HCT116 (cell line): ENCODE measurements at regions not wholly inside any gene's neighbourhood (a gene's known extent, or its start where the extent isn't known, plus 50 kb on each side); places are given as distances from the start of the nearest gene placed in this dataset.

ENCODE experiments used
- ATAC-seq: fragments of 200-7000 bp; cut with Tn5 transposase; 2 replicates; pipeline ENCODE4 v1.9.1; 2020; ENCODE audit warnings: mild to moderate bottlenecking, moderate library complexity
- BruUV-seq: library from RNA; stranded (reverse); fragments of 400-500 nt; replicated peaks from 2 replicates; lab custom pipeline; 2021; lab: Mats Ljungman, UMichigan
- CTCF ChIA-PET: fragments of 300-600 bp; sonication (Branson Sonifier 250); formaldehyde crosslinking; loops from one replicate; lab custom pipeline; 2021; ENCODE audit warnings: antibody characterized with exemption; lab: Charles Lee
- POLR2A ChIA-PET: fragments of 300-600, 350-600 bp; sonication (Branson Sonifier 250); formaldehyde crosslinking; loops from one replicate; lab custom pipeline; 2021; ENCODE audit warnings: antibody characterized with exemption; lab: Charles Lee
- RAD21 ChIA-PET, 2 experiments: fragments of 300-600 bp; sonication (Branson Sonifier 250); formaldehyde crosslinking; loops; one replicate each; lab custom pipeline; 2023; ENCODE audit warnings: low total read pairs in 2 of 2; ENCODE audit not compliant: uncharacterized antibody in 2 of 2, unreplicated experiment in 2 of 2, low non-redundant PET in 1 of 2; lab: Charles Lee
- DNase-seq: peaks from one replicate; pipeline ENCODE4 v3.0.0-alpha.2; 2010; ENCODE audit warnings: low read depth, low spot score
- H2AFZ ChIP-seq: fragments of 200-600 bp; shearing (Covaris generic), sonication (generic); 2 replicates; pipeline ENCODE4 v1.6.1; 2017; ENCODE audit warnings: low read depth, mixed run types, mixed read lengths, antibody characterized with exemption, low read length; ENCODE audit not compliant: poor library complexity, severe bottlenecking
- H3K27ac ChIP-seq: 2 replicates; pipeline ENCODE4 v1.5.1; 2012; ENCODE audit warnings: low read depth, low read length
- H3K27me3 ChIP-seq: fragments of 200-600 bp; sonication (generic); 2 replicates; pipeline ENCODE4 v1.6.1; 2016; ENCODE audit warnings: mixed run types, low read length, mixed read lengths; ENCODE audit not compliant: insufficient read depth
- H3K36me3 ChIP-seq, 2 experiments: fragments of 200-500 bp in 1 of 2; fragments of 200-600 bp in 1 of 2; sonication (Bioruptor generic) in 1 of 2; sonication (generic) in 1 of 2; 2 replicates each; pipeline versions ENCODE4 v1.5.1 to v1.6.1; 2014 to 2016; ENCODE audit warnings: low read length in 2 of 2, inconsistent platforms in 1 of 2, mixed read lengths in 1 of 2, mixed run types in 1 of 2; ENCODE audit not compliant: insufficient read depth in 2 of 2, control insufficient read depth in 1 of 2
- H3K4me1 ChIP-seq, 2 experiments: fragments of 200-600 bp in 1 of 2; sonication (generic) in 1 of 2; 2 replicates each; pipeline versions ENCODE4 v1.5.1 to v1.6.1; 2012 to 2017; ENCODE audit warnings: low read length in 2 of 2, inconsistent platforms in 1 of 2, mild to moderate bottlenecking in 1 of 2, mixed read lengths in 1 of 2, mixed run types in 1 of 2, moderate library complexity in 1 of 2; ENCODE audit not compliant: insufficient read depth in 2 of 2, control insufficient read depth in 1 of 2
- H3K4me2 ChIP-seq: fragments of 200-600 bp; sonication (generic); 2 replicates; pipeline ENCODE4 v1.6.1; 2017; ENCODE audit warnings: mixed run types, low read length, mixed read lengths
- H3K4me3 ChIP-seq, 2 experiments: fragments of 200-600 bp in 1 of 2; sonication (generic) in 1 of 2; replicated peaks in 1 of 2; 2 replicates each; pipeline ENCODE4 v1.5.1; 2011 to 2016; ENCODE audit warnings: low read length in 2 of 2, control low read depth in 1 of 2, low read depth in 1 of 2, mild to moderate bottlenecking in 1 of 2, mixed read lengths in 1 of 2, mixed run types in 1 of 2
- H3K79me2 ChIP-seq: fragments of 200-600 bp; sonication (generic); 2 replicates; pipeline ENCODE4 v1.6.1; 2017; ENCODE audit warnings: mild to moderate bottlenecking, mixed run types, low read length, moderate library complexity, mixed read lengths; ENCODE audit not compliant: insufficient read depth
- H3K9ac ChIP-seq: fragments of 200-600 bp; sonication (generic); 2 replicates; pipeline ENCODE4 v1.6.1; 2016; ENCODE audit warnings: low read length, mixed read lengths
- H3K9me2 ChIP-seq: fragments of 200-600 bp; sonication (generic), shearing (Covaris generic); 2 replicates; pipeline ENCODE4 v1.6.1; 2017; ENCODE audit warnings: mixed run types, mild to moderate bottlenecking, moderate library complexity; ENCODE audit not compliant: insufficient read depth
- H3K9me3 ChIP-seq, 2 experiments: fragments of 200-500 bp in 1 of 2; fragments of 200-600 bp in 1 of 2; sonication (Bioruptor generic) in 1 of 2; sonication (generic) in 1 of 2; 2 replicates each; pipeline ENCODE4 v1.6.1; 2014 to 2017; ENCODE audit warnings: low read length in 2 of 2, mixed read lengths in 2 of 2, inconsistent platforms in 1 of 2, low read depth in 1 of 2, mild to moderate bottlenecking in 1 of 2, mixed run types in 1 of 2, moderate library complexity in 1 of 2; ENCODE audit not compliant: control insufficient read depth in 1 of 2, insufficient read depth in 1 of 2
- H4K20me1 ChIP-seq: fragments of 200-600 bp; sonication (generic), shearing (Covaris generic); 2 replicates; pipeline ENCODE4 v1.6.1; 2017; ENCODE audit warnings: mixed run types, mild to moderate bottlenecking, moderate library complexity; ENCODE audit not compliant: insufficient read depth
- CBX3 ChIP-seq: IDR thresholded peaks from 2 replicates; pipeline ENCODE4 v1.6.1; 2012; ENCODE audit warnings: low read depth
- CTCF ChIP-seq, 3 experiments: fragments of 200-600 bp in 1 of 3; sonication (generic) in 1 of 3; IDR thresholded peaks in 2 of 3; conservative IDR thresholded peaks in 1 of 3; 2 replicates each; pipeline ENCODE4 v1.5.1; 2012 to 2017; ENCODE audit warnings: low read depth in 2 of 3, low read length in 2 of 3, antibody characterized with exemption in 1 of 3, borderline replicate concordance in 1 of 3, control low read depth in 1 of 3, mild to moderate bottlenecking in 1 of 3, mixed read lengths in 1 of 3, mixed run types in 1 of 3, moderate library complexity in 1 of 3; ENCODE audit not compliant: insufficient read depth in 1 of 3
- EGR1 ChIP-seq: IDR thresholded peaks from 2 replicates; pipeline ENCODE4 v1.6.1; 2012; ENCODE audit warnings: low read depth
- ELF1 ChIP-seq: IDR thresholded peaks from 2 replicates; pipeline ENCODE4 v1.6.1; 2012; ENCODE audit warnings: low read depth, borderline replicate concordance
- EZH2 ChIP-seq: fragments of 200-600 bp; sonication (generic); IDR thresholded peaks from 2 replicates; pipeline ENCODE4 v1.6.1; 2017; ENCODE audit warnings: antibody characterized with exemption, mixed run types
- JUND ChIP-seq: IDR thresholded peaks from 2 replicates; pipeline ENCODE4 v1.6.1; 2012
- MAX ChIP-seq: IDR thresholded peaks from 2 replicates; pipeline ENCODE4 v1.6.1; 2012
- POLR2A ChIP-seq: IDR thresholded peaks from 2 replicates; pipeline ENCODE4 v1.7.0; 2011; ENCODE audit warnings: borderline replicate concordance; ENCODE audit not compliant: insufficient read depth, insufficient read length; ENCODE audit errors: extremely low read depth
- POLR2AphosphoS5 ChIP-seq: IDR thresholded peaks from 2 replicates; pipeline ENCODE4 v1.6.1; 2011; ENCODE audit warnings: mild to moderate bottlenecking, low read depth, low read length, moderate library complexity
- REST ChIP-seq: IDR thresholded peaks from 2 replicates; pipeline ENCODE4 v1.6.1; 2012; ENCODE audit warnings: low read depth
- SIN3A ChIP-seq: IDR thresholded peaks from 2 replicates; pipeline ENCODE4 v1.6.1; 2012; ENCODE audit warnings: low read depth
- SP1 ChIP-seq: IDR thresholded peaks from 2 replicates; pipeline ENCODE4 v1.6.1; 2012; ENCODE audit warnings: low read depth
- SRF ChIP-seq: IDR thresholded peaks from 2 replicates; pipeline ENCODE4 v1.6.1; 2012; ENCODE audit warnings: low read depth
- ZBTB33 ChIP-seq: IDR thresholded peaks from 2 replicates; pipeline ENCODE4 v1.6.1; 2011; ENCODE audit warnings: mild to moderate bottlenecking, low read length, moderate library complexity; ENCODE audit not compliant: insufficient replicate concordance; ENCODE audit errors: extremely low read depth
- ZFX ChIP-seq: fragments of 450-650 bp; IDR thresholded peaks from 2 replicates; pipeline ENCODE4 v1.6.1; 2017
- ZNF274 ChIP-seq: fragments of 200-500 bp; sonication (Bioruptor generic); IDR thresholded peaks from 2 replicates; pipeline ENCODE4 v1.6.1; 2014; ENCODE audit warnings: mild to moderate bottlenecking, low read depth, low read length, inconsistent platforms
- intact Hi-C: fragments of 100-400 bp; cut with micrococcal nuclease; formaldehyde crosslinking; loops from 2 replicates; pipeline ENCODE4 v1.10.0; 2022

- no peak for ATAC-seq
These were observed 126.2 kb upstream of the SSTR4 start for GRCh38 chr20:22908944-22909343.

More at GRCh38 chr20:22908944-22909343, 126.2 kb upstream of the SSTR4 start:
- Histone ChIP-seq H3K27me3 (peaks cover 38% of the 10 kb centered on the region; the same call in 1 of the 2 replicates), H3K79me2 (no peaks in the 10 kb centered on the region), H3K4me2 (no peak overlapping the region), H3K9me2 (no peaks in the 10 kb centered on the region), H3K4me3 (no peak overlapping the region), H4K20me1 (no peaks in the 10 kb centered on the region), H3K9me3 (no peaks in the 10 kb centered on the region), H2AFZ (no peak overlapping the region), H3K4me1 (no peaks in the 10 kb centered on the region), H3K9ac (no peak overlapping the region), H3K27ac (no peak overlapping the region), H3K36me3 (no peaks in the 10 kb centered on the region)
- no peak for DNase-seq
- no peak for TF ChIP-seq MAX
- TF ChIP-seq CTCF (IDR thresholded peaks at IDR 0.05 in 2 of 3, conservative IDR thresholded peaks at IDR 0.05 in 1 of 3; ENCODE audit: borderline replicate concordance in 1 of 3, insufficient read depth in 1 of 3, low read depth in 2 of 3, low read length in 2 of 3): no peak
- no peak for TF ChIP-seq POLR2AphosphoS5
- TF ChIP-seq SRF: no peak
- TF ChIP-seq JUND: no peak
- no peak for TF ChIP-seq ZNF274
- no peak for TF ChIP-seq SIN3A
- no peak for TF ChIP-seq ELF1
- no peak for TF ChIP-seq SP1
- no peak for TF ChIP-seq EGR1
- TF ChIP-seq CBX3: no peak
- TF ChIP-seq REST: no peak
- no peak for TF ChIP-seq POLR2A
- no peak for TF ChIP-seq EZH2
- TF ChIP-seq ZFX: no peak
- no peak for TF ChIP-seq ZBTB33
- ChIA-PET POLR2A (no interaction called here), CTCF (interaction anchor here (1.0 kb wide), 1 partner anchor 57 kb away, joined by 3 read pairs; no protein-coding TSS in a partner anchor), RAD21 (no interaction called here)
- intact Hi-C loops: no loop called here
- no TSS peak for BruUV-seq
